Sigmoid colon (tissue), 6 donors: ENCODE measurements at regions not wholly inside any gene's neighbourhood (a gene's known extent, or its start where the extent isn't known, plus 50 kb on each side); places are given as distances from the start of the nearest gene placed in this dataset.

ENCODE experiments used
- DNase-seq: peaks from one replicate; pipeline ENCODE4 v3.0.0-alpha.2; 2019
- H3K27ac ChIP-seq, 4 donors: fragments of 200-600 bp; sonication (generic); one replicate each; pipeline ENCODE4 v1.5.1; 2016 to 2019; ENCODE audit warnings: mild to moderate bottlenecking in 1 of 4
- H3K27me3 ChIP-seq, 3 donors: fragments of 200-600 bp; sonication (generic); one replicate each; pipeline ENCODE4 v1.5.1; 2019; ENCODE audit warnings: mild to moderate bottlenecking in 1 of 3
- H3K36me3 ChIP-seq, 4 donors: fragments of 200-600 bp; sonication (generic); one replicate each; pipeline ENCODE4 v1.5.1; 2016 to 2019
- H3K4me1 ChIP-seq, 4 donors: fragments of 200-600 bp; sonication (generic); one replicate each; pipeline ENCODE4 v1.5.1; 2017 to 2019
- H3K4me3 ChIP-seq, 4 donors: fragments of 200-600 bp; sonication (generic); one replicate each; pipeline ENCODE4 v1.5.1; 2017 to 2019; ENCODE audit warnings: mild to moderate bottlenecking in 2 of 4, moderate library complexity in 1 of 4
- H3K9me3 ChIP-seq, 4 donors: fragments of 200-600 bp in 3 of 4; sonication (generic) in 3 of 4; one replicate each; pipeline versions ENCODE4 v1.5.1 to v1.6.1; 2013 to 2019
- CTCF ChIP-seq, 4 experiments: fragments of 450-650 bp in 3 of 4; fragments of 200-600 bp in 1 of 4; IDR thresholded peaks; one replicate each; pipeline ENCODE4 v1.5.1; 2016 to 2019; ENCODE audit warnings: antibody characterized with exemption in 4 of 4, mild to moderate bottlenecking in 3 of 4, moderate library complexity in 2 of 4
- EP300 ChIP-seq, 4 donors: sonication (generic); formaldehyde crosslinking; IDR thresholded peaks; one replicate each; pipeline ENCODE4 v1.6.1; 2017; ENCODE audit warnings: antibody characterized with exemption in 4 of 4
- POLR2A ChIP-seq, 2 donors: fragments of 450-650 bp; IDR thresholded peaks; one replicate each; pipeline ENCODE4 v1.6.1; 2016; ENCODE audit warnings: antibody characterized with exemption in 2 of 2, mild to moderate bottlenecking in 2 of 2, moderate library complexity in 2 of 2
- POLR2AphosphoS5 ChIP-seq, 4 donors: sonication (generic); formaldehyde crosslinking; IDR thresholded peaks; one replicate each; pipeline ENCODE4 v1.6.1; 2017; ENCODE audit warnings: antibody characterized with exemption in 4 of 4
- WGBS, 2 donors: extraction: QIAGEN DNeasy Blood & Tissue Kit; methylation state at CpG; one replicate each; pipeline ENCODE4 v1.1.7; 2013; 5-methylcytosine and 5-hydroxymethylcytosine counted together
- intact Hi-C: fragments of 100-400 bp; cut with DNase I; formaldehyde crosslinking; loops from one replicate; pipeline ENCODE4 v1.15.1; 2023
- donor health status: healthy with polysubstance abuse.
- donor health status: healthy.

- Histone ChIP-seq H3K36me3 (no peaks in the 10 kb centered on the region), H3K4me1 (no peaks in the 10 kb centered on the region), H3K9me3 (no peaks in the 10 kb centered on the region), H3K27ac (no peak overlapping the region), H3K4me3 (no peak overlapping the region), H3K27me3 (no peaks in the 10 kb centered on the region)
- TF ChIP-seq POLR2AphosphoS5 (IDR thresholded peaks at IDR 0.05) (no peak), POLR2A (IDR thresholded peaks at IDR 0.05) (no peak), EP300 (IDR thresholded peaks at IDR 0.05) (no peak), CTCF (IDR thresholded peaks at IDR 0.05) (no peak)
- 87 to 92% methylated on average over 3 of the region's 3 CpGs for WGBS, 2 donors
- no peak for DNase-seq
- intact Hi-C loops: no loop called here
Measured at GRCh38 chr4:110737931-110738330, 115.1 kb upstream of the PITX2 start.

DNA sequence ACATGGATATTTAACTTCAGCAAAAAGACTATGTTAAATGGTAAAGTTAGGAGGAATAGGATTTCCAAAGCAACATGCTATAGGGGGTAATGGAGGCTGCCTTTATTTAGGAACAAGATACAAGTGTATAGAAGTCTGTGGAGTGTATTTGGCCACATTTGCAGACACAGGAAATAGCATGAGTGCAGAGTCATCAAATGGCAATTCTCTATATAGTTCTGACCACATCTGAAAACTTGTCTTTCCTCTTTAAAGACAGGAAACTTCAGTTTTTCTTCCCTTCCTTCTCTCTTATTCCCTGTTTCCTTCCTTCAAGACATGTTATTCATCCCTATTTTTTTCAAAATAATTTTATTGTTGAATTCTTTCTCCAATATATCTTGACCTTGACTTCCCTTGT, 119.3 kb upstream of the PITX2 start:
- H3K4me3 ChIP-seq: no peak overlapping the region
- TF ChIP-seq CTCF (IDR thresholded peaks at IDR 0.05): no peak
- TF ChIP-seq POLR2A (IDR thresholded peaks at IDR 0.05): no peak
- TF ChIP-seq POLR2AphosphoS5 (IDR thresholded peaks at IDR 0.05): no peak
- TF ChIP-seq EP300 (IDR thresholded peaks at IDR 0.05): no peak
- H3K9me3 ChIP-seq: no peaks in the 10 kb centered on the region
- no peaks in the 10 kb centered on the region for H3K4me1 ChIP-seq
- DNase-seq: no peak
- H3K36me3 ChIP-seq: no peaks in the 10 kb centered on the region
- H3K27me3 ChIP-seq: no peaks in the 10 kb centered on the region
- intact Hi-C loops: no loop called here
- H3K27ac ChIP-seq: no peak overlapping the region

DNA sequence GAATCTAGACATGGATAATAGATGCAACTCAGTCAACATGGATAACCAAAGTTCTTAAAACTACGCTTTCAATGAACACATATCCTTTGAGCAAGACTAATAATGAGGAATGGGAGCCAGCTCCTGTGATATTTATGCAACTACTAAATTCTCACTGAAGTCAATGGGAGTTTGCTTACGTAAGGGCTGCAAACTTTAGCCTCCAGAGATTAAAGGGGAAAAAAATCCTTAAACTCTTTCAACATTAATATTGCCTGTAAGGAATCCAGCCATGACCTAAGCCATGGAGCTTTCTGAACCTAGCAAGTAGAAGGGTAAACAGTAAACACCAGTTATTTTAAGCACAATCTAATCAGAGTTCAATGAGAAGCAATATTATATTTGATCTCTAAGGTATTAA, 125.2 kb upstream of the PITX2 start:
- TF ChIP-seq POLR2AphosphoS5 (IDR thresholded peaks at IDR 0.05) (no peak), POLR2A (IDR thresholded peaks at IDR 0.05) (no peak), CTCF (IDR thresholded peaks at IDR 0.05) (no peak), EP300 (IDR thresholded peaks at IDR 0.05) (no peak)
- H3K36me3 ChIP-seq: no peaks in the 10 kb centered on the region
- H3K27me3 ChIP-seq: no peaks in the 10 kb centered on the region
- WGBS, 2 donors: 89 to 96% methylated on average over 2 of the region's 2 CpGs
- DNase-seq: no peak
- intact Hi-C loops: no loop called here
- H3K4me1 ChIP-seq: no peaks in the 10 kb centered on the region
- H3K4me3 ChIP-seq: no peak overlapping the region
- no peak overlapping the region for H3K27ac ChIP-seq
- no peaks in the 10 kb centered on the region for H3K9me3 ChIP-seq

DNA sequence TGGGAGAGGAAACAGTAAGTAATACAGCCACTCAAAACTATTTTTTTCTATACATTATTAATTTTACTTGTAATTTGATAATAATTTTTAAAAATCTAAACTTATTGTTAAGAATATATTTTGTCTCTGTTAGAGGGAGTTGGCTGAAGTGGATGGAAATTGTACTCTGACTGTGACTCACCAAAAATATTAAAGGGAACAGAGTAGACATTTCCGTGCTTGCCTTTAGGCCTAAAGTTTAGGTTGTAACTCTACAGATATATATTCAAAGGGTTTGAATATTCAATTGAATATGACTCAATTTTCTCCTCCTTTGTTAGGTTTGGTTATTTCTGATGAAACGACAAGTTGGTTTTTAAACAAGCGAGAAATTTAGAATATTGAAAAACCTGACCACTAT, 128.3 kb upstream of the PITX2 start:
- H3K27ac ChIP-seq: no peak overlapping the region
- WGBS, 2 donors: 97% methylated on average over 3 of the region's 3 CpGs
- H3K36me3 ChIP-seq: no peaks in the 10 kb centered on the region
- intact Hi-C loops: no loop called here
- DNase-seq: no peak
- H3K4me3 ChIP-seq: no peak overlapping the region
- no peaks in the 10 kb centered on the region for H3K4me1 ChIP-seq
- H3K9me3 ChIP-seq: no peaks in the 10 kb centered on the region
- TF ChIP-seq EP300 (IDR thresholded peaks at IDR 0.05) (no peak), POLR2A (IDR thresholded peaks at IDR 0.05) (no peak), CTCF (IDR thresholded peaks at IDR 0.05) (no peak), POLR2AphosphoS5 (IDR thresholded peaks at IDR 0.05) (no peak)
- H3K27me3 ChIP-seq: no peaks in the 10 kb centered on the region

DNA sequence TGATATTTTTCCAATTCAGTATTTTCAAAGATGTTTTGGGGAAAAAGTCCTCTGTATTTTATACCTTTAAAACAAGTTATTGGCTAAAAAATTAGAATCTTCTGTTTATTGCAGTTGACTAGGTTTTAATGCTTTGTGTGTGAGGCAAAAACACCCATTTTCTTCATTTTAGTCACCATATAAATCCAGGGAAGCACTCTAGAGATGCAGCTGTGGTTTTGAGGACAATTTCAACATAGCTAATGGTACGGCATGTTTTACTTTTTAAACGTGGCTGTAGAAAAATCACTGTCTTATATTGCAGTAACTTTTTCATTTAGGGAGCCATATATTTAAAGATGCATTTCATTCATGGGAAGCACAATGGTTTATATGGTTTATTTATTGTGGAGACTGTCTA, 129.1 kb upstream of the PITX2 start:
- Histone ChIP-seq H3K27ac (no peak overlapping the region), H3K36me3 (no peaks in the 10 kb centered on the region), H3K9me3 (no peaks in the 10 kb centered on the region), H3K4me3 (no peak overlapping the region), H3K27me3 (no peaks in the 10 kb centered on the region), H3K4me1 (no peaks in the 10 kb centered on the region)
- WGBS, 2 donors: 75 to 79% methylated on average over 2 of the region's 2 CpGs
- intact Hi-C loops: no loop called here
- DNase-seq: no peak
- TF ChIP-seq CTCF (IDR thresholded peaks at IDR 0.05): no peak
- no peak for TF ChIP-seq POLR2A (IDR thresholded peaks at IDR 0.05)
- TF ChIP-seq EP300 (IDR thresholded peaks at IDR 0.05): no peak
- TF ChIP-seq POLR2AphosphoS5 (IDR thresholded peaks at IDR 0.05): no peak
